K562 (cell line): ENCODE measurements at regions not wholly inside any gene's neighbourhood (a gene's known extent, or its start where the extent isn't known, plus 50 kb on each side); places are given as distances from the start of the nearest gene placed in this dataset.

Experiments used
- ATAC-seq: fragments of 200-7000 bp; cut with Tn5 transposase; 3 replicates; pipeline ENCODE4 v1.9.1; 2020; ENCODE audit warnings: moderate library complexity
- BruUV-seq: library from RNA; stranded (reverse); fragments of 400-500 nt; replicated peaks from 2 replicates; lab custom pipeline; 2021; lab: Mats Ljungman, UMichigan
- CTCF ChIA-PET: fragments of 300-600 bp; formaldehyde crosslinking; extraction: SDS; loops from one replicate; lab custom pipeline; 2021; ENCODE audit warnings: low intra/inter-chr PET ratio; lab: Yijun Ruan, JAX
- POLR2A ChIA-PET: fragments of 300-600, 350-650 bp; sonication (Branson Sonifier 250); formaldehyde crosslinking; extraction: SDS; loops from one replicate; lab custom pipeline; 2021; ENCODE audit warnings: antibody characterized with exemption, inconsistent platforms; lab: Yijun Ruan, JAX
- DNase-seq, 4 experiments: peaks; one replicate each; pipeline versions ENCODE4 v3.0.0 to v3.0.0-alpha.2; 2011 to 2018; ENCODE audit warnings: low spot score in 3 of 4, mixed read lengths in 3 of 4; ENCODE audit errors: extremely low read depth in 1 of 4
- FAIRE-seq: peaks from 2 replicates; lab custom pipeline; 2011; peaks lifted over from hg19 to GRCh38; lab: Jason Lieb, UNC
- H2AFZ ChIP-seq: 2 replicates; pipeline ENCODE4 v1.6.0; 2011; ENCODE audit warnings: low read depth, low read length, control low read depth, inconsistent platforms
- H3K27ac ChIP-seq: fragments of 200-600 bp; 3 replicates; pipeline ENCODE4 v1.8.0; 2011; ENCODE audit warnings: low read depth, mild to moderate bottlenecking, control low read depth, inconsistent platforms, low read length, moderate library complexity, mixed read lengths; ENCODE audit errors: extremely low read depth
- H3K27me3 ChIP-seq, 2 experiments: fragments of 300-600 bp in 1 of 2; 2 replicates in 1 of 2; 3 replicates in 1 of 2; pipeline versions ENCODE4 v1.6.0 to v1.8.0; 2011; ENCODE audit warnings: inconsistent platforms in 2 of 2, low read length in 2 of 2, mild to moderate bottlenecking in 1 of 2, mixed read lengths in 1 of 2, moderate library complexity in 1 of 2; ENCODE audit not compliant: control insufficient read depth in 2 of 2, insufficient read depth in 2 of 2
- H3K36me3 ChIP-seq: fragments of 300-600 bp; 3 replicates; pipeline ENCODE4 v1.8.0; 2011; ENCODE audit warnings: mild to moderate bottlenecking, low read length, inconsistent platforms; ENCODE audit not compliant: control insufficient read depth, insufficient read depth
- H3K4me1 ChIP-seq, 2 experiments: fragments of 200-600 bp in 1 of 2; replicated peaks in 1 of 2; 2 replicates in 1 of 2; 3 replicates in 1 of 2; pipeline versions ENCODE4 v1.5.1 to v1.8.0; 2011; ENCODE audit warnings: inconsistent platforms in 2 of 2, low read length in 2 of 2, mild to moderate bottlenecking in 1 of 2, mixed read lengths in 1 of 2, moderate library complexity in 1 of 2; ENCODE audit not compliant: control insufficient read depth in 2 of 2, insufficient read depth in 2 of 2
- H3K4me2 ChIP-seq: 2 replicates; pipeline ENCODE4 v1.6.1; 2011; ENCODE audit warnings: low read length, control low read depth, inconsistent platforms, mixed read lengths; ENCODE audit not compliant: insufficient read depth
- H3K4me3 ChIP-seq: fragments of 200-600 bp; sonication (generic), shearing (Covaris generic); 2 replicates; pipeline ENCODE4 v1.5.1; 2016; ENCODE audit warnings: control low read depth, inconsistent platforms
- H3K79me2 ChIP-seq: fragments of 200-600 bp; 3 replicates; pipeline ENCODE4 v1.8.0; 2011; ENCODE audit warnings: low read length, inconsistent platforms; ENCODE audit not compliant: control insufficient read depth, insufficient read depth
- H3K9ac ChIP-seq, 2 experiments: 2 replicates each; pipeline versions ENCODE4 v1.6.0 to v1.6.1; 2011; ENCODE audit warnings: low read depth in 2 of 2, low read length in 2 of 2, control low read depth in 1 of 2, inconsistent platforms in 1 of 2, mild to moderate bottlenecking in 1 of 2, mixed read lengths in 1 of 2; ENCODE audit not compliant: insufficient read depth in 1 of 2
- H3K9me1 ChIP-seq: one replicate; pipeline ENCODE4 v1.6.0; 2011; ENCODE audit warnings: inconsistent platforms, mild to moderate bottlenecking, low read length, moderate library complexity; ENCODE audit not compliant: control insufficient read depth, insufficient read depth
- H3K9me3 ChIP-seq: replicated peaks from 2 replicates; pipeline ENCODE4 v1.5.1; 2011; ENCODE audit warnings: low read depth, low read length, inconsistent platforms; ENCODE audit not compliant: control insufficient read depth, insufficient read depth
- H4K20me1 ChIP-seq: replicated peaks from 2 replicates; pipeline ENCODE4 v1.6.1; 2011; ENCODE audit warnings: low read length, inconsistent platforms, mixed read lengths; ENCODE audit not compliant: control insufficient read depth, insufficient read depth
- ATF1 ChIP-seq, 2 experiments: fragments of 450-650 bp in 1 of 2; IDR thresholded peaks; 2 replicates each; pipeline ENCODE4 v1.6.1; 2016; ENCODE audit warnings: missing compliant biosample characterization in 1 of 2, missing genetic modification characterization in 1 of 2
- CBX2 ChIP-seq: fragments of 200-600 bp; sonication (generic); IDR thresholded peaks from one replicate; pipeline ENCODE4 v1.6.1; 2012; ENCODE audit warnings: mild to moderate bottlenecking, low read length, inconsistent platforms; ENCODE audit not compliant: insufficient read depth, poor library complexity, severe bottlenecking
- FOSL1 ChIP-seq: fragments of 200-800 bp; sonication (Bioruptor generic); conservative IDR thresholded peaks from 2 replicates; pipeline ENCODE4 v1.6.1; 2016; ENCODE audit warnings: missing genetic modification characterization, missing compliant biosample characterization
- HDGF ChIP-seq: fragments of 450-650 bp; IDR thresholded peaks from 2 replicates; pipeline ENCODE4 v1.6.1; 2016
- MBD1 ChIP-seq: fragments of 250-450 bp; sonication (Bioruptor Pico); IDR thresholded peaks from 2 replicates; pipeline ENCODE4 v1.8.0; 2022; ENCODE audit warnings: inconsistent platforms
- PHB ChIP-seq: fragments of 250-450 bp; sonication (Bioruptor Pico); IDR thresholded peaks from 2 replicates; pipeline ENCODE4 v1.5.0; 2021
- RBM15 ChIP-seq: fragments of 200-400 bp; formaldehyde crosslinking; IDR thresholded peaks from 2 replicates; pipeline ENCODE4 v1.6.1; 2018; ENCODE audit warnings: mild to moderate bottlenecking, low read length, moderate library complexity; ENCODE audit not compliant: insufficient read depth
- RBM22 ChIP-seq: fragments of 200-400 bp; formaldehyde crosslinking; IDR thresholded peaks from 2 replicates; pipeline ENCODE4 v1.6.1; 2018; ENCODE audit warnings: low read length, low read depth; ENCODE audit not compliant: poor library complexity, severe bottlenecking
- SNIP1 ChIP-seq: fragments of 450-650 bp; IDR thresholded peaks from 2 replicates; pipeline ENCODE4 v1.7.1; 2017; ENCODE audit warnings: low read depth, mild to moderate bottlenecking
- TAL1 ChIP-seq: fragments of 450-650 bp; IDR thresholded peaks from 2 replicates; pipeline ENCODE4 v1.6.1; 2016; ENCODE audit warnings: mild to moderate bottlenecking
- TCF3 ChIP-seq: sonication (generic); formaldehyde crosslinking; IDR thresholded peaks from 2 replicates; pipeline ENCODE4 v1.4.0; 2020; ENCODE audit warnings: mild to moderate bottlenecking, missing genetic modification reagents
- ZC3H4 ChIP-seq: sonication (generic); formaldehyde crosslinking; IDR thresholded peaks from 2 replicates; pipeline ENCODE4 v1.9.0; 2021; ENCODE audit warnings: missing genetic modification reagents, borderline replicate concordance
- ZNF584 ChIP-seq: fragments of 200-800 bp; sonication (Bioruptor generic); IDR thresholded peaks from 2 replicates; pipeline ENCODE4 v1.6.1; 2016; ENCODE audit warnings: low read depth, mild to moderate bottlenecking, missing genetic modification characterization, missing compliant biosample characterization
- WGBS: fragments of 100-300 bp; shearing (Covaris generic); methylation state at CpG from one replicate; pipeline ENCODE4 v1.1.6; 2016; ENCODE audit warnings: low coverage, mixed read lengths; ENCODE audit not compliant: insufficient coverage; ENCODE audit errors: missing lambda C conversion rate; 5-methylcytosine and 5-hydroxymethylcytosine counted together
- in situ Hi-C: fragments of 300-500 bp; cut with MboI; formaldehyde crosslinking; loops from 4 replicates; pipeline ENCODE4 v1.15.0; 2018; ENCODE audit warnings: inconsistent platforms, mixed read lengths
- intact Hi-C: fragments of 100-400 bp; cut with micrococcal nuclease; formaldehyde crosslinking; loops from 2 replicates; pipeline ENCODE4 v1.14.2; 2022
- TF ChIP-seq, protein P1 (sequence below): fragments of 250-450 bp; sonication (Bioruptor Pico); IDR thresholded peaks from 2 replicates; pipeline ENCODE4 v1.8.0; 2021; ENCODE audit warnings: moderate library complexity, mild to moderate bottlenecking, inconsistent platforms
- TF ChIP-seq, protein P2 (sequence below): sonication (generic); formaldehyde crosslinking; IDR thresholded peaks from 2 replicates; pipeline ENCODE4 v1.8.1; 2023; ENCODE audit warnings: missing genetic modification reagents, mild to moderate bottlenecking, borderline replicate concordance

DNA sequence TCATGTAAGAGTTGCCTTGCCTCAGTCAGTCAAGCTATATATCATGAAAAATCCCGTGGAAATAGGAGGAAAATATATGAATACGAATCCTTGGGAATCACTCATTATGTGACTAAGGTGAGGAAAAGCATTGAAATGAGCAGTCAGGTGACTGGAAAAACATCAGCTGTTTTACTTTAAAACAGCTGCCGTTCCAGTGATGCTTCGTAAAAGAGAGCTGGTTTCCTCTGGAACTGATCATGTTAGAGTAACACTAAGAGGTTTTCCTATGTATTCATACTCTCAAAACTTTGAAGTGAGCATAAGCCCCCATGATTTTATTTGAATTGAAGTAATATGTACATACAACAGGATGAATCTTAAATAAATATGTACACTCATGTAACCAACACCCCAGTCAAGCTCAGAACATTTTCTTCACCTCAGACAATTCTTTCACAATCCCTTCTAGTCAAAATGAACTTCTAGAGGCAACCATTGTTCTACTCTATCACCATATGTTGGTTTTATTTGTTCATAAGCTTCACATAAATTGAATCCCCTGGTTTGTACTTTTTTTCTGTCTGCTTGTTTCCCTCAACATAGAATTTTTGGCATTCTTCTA is 107.7 kb downstream of the SLC25A46 start:
- H3K9ac ChIP-seq = no peak overlapping the region
- H4K20me1 ChIP-seq = no peaks in the 10 kb centered on the region
- H2AFZ ChIP-seq = no peak overlapping the region
- ChIA-PET CTCF (no interaction called here), POLR2A (interaction anchor here (1.1 kb wide), 1 partner anchor 17 kb away, joined by 3 read pairs; no protein-coding TSS in a partner anchor)
- no peaks in the 10 kb centered on the region for H3K79me2 ChIP-seq
- H3K27ac ChIP-seq = no peak overlapping the region
- H3K4me1 ChIP-seq = no peaks in the 10 kb centered on the region
- H3K9me3 ChIP-seq = no peaks in the 10 kb centered on the region; the same call in 1 of the 2 replicates
- no peak overlapping the region for H3K4me2 ChIP-seq
- no TSS peak for BruUV-seq
- no peaks in the 10 kb centered on the region for H3K36me3 ChIP-seq
- intact Hi-C loops (no loop called here), in situ Hi-C loops (no loop called here)
- H3K4me3 ChIP-seq = no peak overlapping the region
- ATAC-seq (no peak), FAIRE-seq (no peak), DNase-seq (no peak)
- H3K27me3 ChIP-seq = no peaks in the 10 kb centered on the region
- no peaks in the 10 kb centered on the region for H3K9me1 ChIP-seq
- WGBS = 0% methylated on average over 4 of the region's 4 CpGs
- TF ChIP-seq PHB (CRISPR knock-in tag) (no peak), ATF1 (CRISPR knock-in tag; IDR thresholded peaks at IDR 0.05) (no peak), ATF1 (tag; IDR thresholded peaks at IDR 0.05) (no peak), TAL1 (no peak), MBD1 (no peak), SNIP1 (no peak), TCF3 (CRISPR knock-in tag) (no peak), CBX2 (no peak), RBM15 (no peak), ZNF584 (CRISPR knock-in tag) (no peak), ZC3H4 (no peak), HDGF (no peak), FOSL1 (tag) (no peak), RBM22 (no peak)
- TF ChIP-seq, protein P1, sequence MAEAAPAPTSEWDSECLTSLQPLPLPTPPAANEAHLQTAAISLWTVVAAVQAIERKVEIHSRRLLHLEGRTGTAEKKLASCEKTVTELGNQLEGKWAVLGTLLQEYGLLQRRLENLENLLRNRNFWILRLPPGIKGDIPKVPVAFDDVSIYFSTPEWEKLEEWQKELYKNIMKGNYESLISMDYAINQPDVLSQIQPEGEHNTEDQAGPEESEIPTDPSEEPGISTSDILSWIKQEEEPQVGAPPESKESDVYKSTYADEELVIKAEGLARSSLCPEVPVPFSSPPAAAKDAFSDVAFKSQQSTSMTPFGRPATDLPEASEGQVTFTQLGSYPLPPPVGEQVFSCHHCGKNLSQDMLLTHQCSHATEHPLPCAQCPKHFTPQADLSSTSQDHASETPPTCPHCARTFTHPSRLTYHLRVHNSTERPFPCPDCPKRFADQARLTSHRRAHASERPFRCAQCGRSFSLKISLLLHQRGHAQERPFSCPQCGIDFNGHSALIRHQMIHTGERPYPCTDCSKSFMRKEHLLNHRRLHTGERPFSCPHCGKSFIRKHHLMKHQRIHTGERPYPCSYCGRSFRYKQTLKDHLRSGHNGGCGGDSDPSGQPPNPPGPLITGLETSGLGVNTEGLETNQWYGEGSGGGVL (CRISPR knock-in tag) = no peak
- TF ChIP-seq, protein P2, sequence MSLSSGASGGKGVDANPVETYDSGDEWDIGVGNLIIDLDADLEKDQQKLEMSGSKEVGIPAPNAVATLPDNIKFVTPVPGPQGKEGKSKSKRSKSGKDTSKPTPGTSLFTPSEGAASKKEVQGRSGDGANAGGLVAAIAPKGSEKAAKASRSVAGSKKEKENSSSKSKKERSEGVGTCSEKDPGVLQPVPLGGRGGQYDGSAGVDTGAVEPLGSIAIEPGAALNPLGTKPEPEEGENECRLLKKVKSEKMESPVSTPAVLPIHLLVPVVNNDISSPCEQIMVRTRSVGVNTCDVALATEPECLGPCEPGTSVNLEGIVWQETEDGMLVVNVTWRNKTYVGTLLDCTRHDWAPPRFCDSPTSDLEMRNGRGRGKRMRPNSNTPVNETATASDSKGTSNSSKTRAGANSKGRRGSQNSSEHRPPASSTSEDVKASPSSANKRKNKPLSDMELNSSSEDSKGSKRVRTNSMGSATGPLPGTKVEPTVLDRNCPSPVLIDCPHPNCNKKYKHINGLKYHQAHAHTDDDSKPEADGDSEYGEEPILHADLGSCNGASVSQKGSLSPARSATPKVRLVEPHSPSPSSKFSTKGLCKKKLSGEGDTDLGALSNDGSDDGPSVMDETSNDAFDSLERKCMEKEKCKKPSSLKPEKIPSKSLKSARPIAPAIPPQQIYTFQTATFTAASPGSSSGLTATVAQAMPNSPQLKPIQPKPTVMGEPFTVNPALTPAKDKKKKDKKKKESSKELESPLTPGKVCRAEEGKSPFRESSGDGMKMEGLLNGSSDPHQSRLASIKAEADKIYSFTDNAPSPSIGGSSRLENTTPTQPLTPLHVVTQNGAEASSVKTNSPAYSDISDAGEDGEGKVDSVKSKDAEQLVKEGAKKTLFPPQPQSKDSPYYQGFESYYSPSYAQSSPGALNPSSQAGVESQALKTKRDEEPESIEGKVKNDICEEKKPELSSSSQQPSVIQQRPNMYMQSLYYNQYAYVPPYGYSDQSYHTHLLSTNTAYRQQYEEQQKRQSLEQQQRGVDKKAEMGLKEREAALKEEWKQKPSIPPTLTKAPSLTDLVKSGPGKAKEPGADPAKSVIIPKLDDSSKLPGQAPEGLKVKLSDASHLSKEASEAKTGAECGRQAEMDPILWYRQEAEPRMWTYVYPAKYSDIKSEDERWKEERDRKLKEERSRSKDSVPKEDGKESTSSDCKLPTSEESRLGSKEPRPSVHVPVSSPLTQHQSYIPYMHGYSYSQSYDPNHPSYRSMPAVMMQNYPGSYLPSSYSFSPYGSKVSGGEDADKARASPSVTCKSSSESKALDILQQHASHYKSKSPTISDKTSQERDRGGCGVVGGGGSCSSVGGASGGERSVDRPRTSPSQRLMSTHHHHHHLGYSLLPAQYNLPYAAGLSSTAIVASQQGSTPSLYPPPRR (CRISPR knock-in tag) = no peak
